ENCODE measurements at regions not wholly inside any gene's neighbourhood (a gene's known extent, or its start where the extent isn't known, plus 50 kb on each side); places are given as distances from the start of the nearest gene placed in this dataset.
"Not testable (repeated sequence)": the region's sequence is repeated elsewhere in the genome, so short reads cannot be mapped to it uniquely, and the experiment has no call there.

DNA sequence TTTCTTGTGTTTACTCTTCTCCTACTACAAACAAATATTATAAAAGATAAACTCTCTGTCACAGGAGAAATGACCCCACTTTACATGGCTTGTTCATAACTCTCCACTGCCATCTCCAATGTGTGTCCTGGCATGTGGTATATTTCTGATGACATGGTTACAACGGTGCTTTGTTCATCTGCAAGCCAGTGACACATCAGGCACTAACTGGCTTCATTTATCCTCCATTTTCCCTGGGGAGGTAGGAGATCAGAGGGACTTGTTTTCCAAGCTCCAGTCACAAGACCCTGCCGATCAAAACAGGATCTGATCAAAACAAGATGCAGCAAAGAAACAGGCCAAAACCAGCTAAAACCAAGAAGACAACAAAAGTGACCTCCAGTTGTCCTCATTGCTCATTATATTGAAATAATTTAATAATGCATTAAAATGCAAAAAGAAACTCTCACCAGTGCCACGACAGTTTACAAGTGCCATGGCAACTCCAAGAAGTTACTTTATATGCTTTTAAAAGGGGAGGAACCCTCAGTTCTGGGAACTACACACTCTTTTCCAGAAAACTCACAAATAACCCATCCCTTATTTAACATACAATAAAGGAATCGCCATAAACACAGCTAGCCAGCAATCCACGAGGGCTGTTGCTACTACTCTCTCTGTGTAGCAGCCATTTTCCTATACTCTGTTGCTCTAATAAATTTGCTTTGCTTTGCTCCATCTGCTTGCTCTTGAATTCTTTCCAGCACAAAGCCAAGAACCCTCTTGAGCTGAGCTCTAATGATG lies 224.2 kb downstream of the XPNPEP1 start:
- no peak overlapping the region for H3K4me3 Mint-ChIP-seq
- H3K27ac Mint-ChIP-seq: no peak overlapping the region
- no peaks in the 10 kb centered on the region for H3K4me1 Mint-ChIP-seq (ENCODE audit: low read depth)
- H3K9me3 Mint-ChIP-seq (ENCODE audit: low read depth): no peaks in the 10 kb centered on the region
- peaks cover 4% of the 10 kb centered on the region for H3K27me3 Mint-ChIP-seq
- H3K36me3 Mint-ChIP-seq: no peaks in the 10 kb centered on the region

DNA sequence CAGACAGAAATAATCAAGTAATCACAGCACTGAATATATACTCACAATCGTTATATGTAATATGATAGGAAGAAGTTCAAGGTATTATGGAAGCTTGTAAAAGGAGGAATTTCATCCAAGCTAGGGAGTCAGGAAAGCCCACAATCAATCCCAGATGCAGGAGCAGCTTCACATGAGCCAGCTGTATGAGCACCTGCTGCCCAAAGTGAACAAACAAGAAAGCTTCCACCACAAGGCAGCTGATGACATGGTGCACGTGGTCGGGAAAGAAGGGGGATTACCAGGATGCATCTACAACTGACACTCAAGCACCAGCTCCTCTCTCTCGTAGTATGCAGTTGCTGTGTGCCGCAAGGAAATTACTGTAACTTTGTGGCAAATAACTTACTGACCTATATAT lies 225.2 kb downstream of the XPNPEP1 start:
- H3K9me3 Mint-ChIP-seq (ENCODE audit: low read depth): no peaks in the 10 kb centered on the region
- no peaks in the 10 kb centered on the region for H3K4me1 Mint-ChIP-seq (ENCODE audit: low read depth)
- no peak overlapping the region for H3K4me3 Mint-ChIP-seq

DNA sequence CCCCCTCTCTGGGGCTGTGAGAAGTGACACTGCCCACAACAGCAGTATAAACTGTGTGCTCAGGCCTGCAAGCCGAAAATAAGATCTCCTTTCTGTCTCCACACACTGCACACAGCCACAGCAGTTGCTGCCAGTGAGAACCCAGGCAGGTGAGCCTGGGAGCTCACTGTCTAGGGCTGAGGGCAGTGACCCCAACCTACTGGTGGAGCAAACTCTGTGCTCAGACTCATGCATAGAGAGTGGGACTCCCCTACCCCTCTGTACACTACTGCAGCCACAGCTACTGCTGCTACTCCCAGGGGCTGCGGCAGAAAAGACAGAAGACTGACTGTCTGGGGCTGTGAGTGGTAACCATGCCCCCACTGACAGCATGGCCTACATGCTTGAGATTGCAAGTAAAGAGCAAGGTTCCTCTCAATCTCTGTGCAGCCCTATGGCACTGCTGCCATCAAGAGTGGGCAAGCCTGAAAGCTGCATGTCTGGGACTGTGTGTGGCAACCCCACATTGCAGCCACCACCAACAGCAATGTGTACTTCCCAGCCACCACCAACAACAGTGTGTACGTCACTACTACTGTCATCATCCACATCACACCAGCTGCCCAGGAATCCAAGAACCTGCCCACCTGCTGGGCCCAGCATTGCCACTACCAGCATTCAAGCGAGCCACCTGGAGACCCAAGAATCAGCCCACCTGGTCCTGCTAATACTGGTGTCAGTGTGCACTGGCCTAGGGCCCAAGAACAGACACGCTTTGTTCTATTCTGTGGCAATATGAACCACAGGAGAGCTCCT lies 226.1 kb downstream of the XPNPEP1 start:
- Mint-ChIP-seq H3K4me3 (no peak overlapping the region), H3K4me1 (ENCODE audit: low read depth) (no peaks in the 10 kb centered on the region), H3K36me3 (no peaks in the 10 kb centered on the region), H3K27me3 (peaks cover 4% of the 10 kb centered on the region), H3K27ac (no peak overlapping the region), H3K9me3 (ENCODE audit: low read depth) (no peaks in the 10 kb centered on the region)

More for the DNA sequence above, 225.2 kb downstream of the XPNPEP1 start:
- no peak overlapping the region for H3K27ac Mint-ChIP-seq
- no peaks in the 10 kb centered on the region for H3K36me3 Mint-ChIP-seq
- H3K27me3 Mint-ChIP-seq: peaks cover 4% of the 10 kb centered on the region

DNA sequence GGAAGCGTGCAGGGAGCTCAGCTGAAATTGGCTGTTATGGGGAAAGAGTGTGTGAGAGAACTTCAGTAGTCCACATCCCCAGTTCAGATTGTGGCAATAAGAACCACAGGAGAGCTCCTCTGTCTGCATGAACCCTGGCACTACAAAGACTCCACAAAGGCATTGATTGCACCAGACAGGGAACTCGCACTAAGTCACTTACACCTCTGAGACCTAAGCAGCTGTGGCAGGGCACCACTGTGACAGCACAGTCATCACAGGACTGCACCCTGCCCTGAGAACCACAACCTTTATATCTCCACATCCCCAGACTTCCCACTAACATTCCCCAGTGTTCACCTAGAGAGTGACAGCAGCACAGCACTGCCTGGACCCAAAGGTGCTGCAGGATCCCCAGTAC lies 226.8 kb downstream of the XPNPEP1 start:
- Mint-ChIP-seq H3K9me3 (ENCODE audit: low read depth) (no peaks in the 10 kb centered on the region), H3K36me3 (no peaks in the 10 kb centered on the region), H3K4me3 (no peak overlapping the region), H3K4me1 (ENCODE audit: low read depth) (no peaks in the 10 kb centered on the region), H3K27me3 (peaks cover 4% of the 10 kb centered on the region), H3K27ac (no peak overlapping the region)

DNA sequence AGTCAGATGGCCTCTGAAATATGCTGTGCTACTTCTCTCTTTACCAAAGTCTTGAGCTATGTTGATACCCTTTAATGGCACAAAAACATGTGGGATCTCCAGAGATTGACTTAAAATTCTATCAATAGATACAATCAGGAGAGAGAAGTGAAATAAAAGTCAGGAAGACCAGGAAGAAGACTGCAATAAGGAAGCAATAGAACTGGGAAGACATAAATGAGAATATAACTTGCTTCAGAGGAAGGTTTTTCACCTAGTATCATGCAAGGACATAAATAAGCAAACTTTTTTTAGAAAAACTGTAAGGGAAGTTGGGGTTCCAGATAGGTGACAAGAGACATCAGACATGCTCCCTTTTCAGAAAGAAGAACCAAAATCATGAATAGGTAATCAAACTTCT lies 227.3 kb downstream of the XPNPEP1 start:
- no peaks in the 10 kb centered on the region for H3K9me3 Mint-ChIP-seq (ENCODE audit: low read depth)
- no peak overlapping the region for H3K27ac Mint-ChIP-seq
- no peaks in the 10 kb centered on the region for H3K36me3 Mint-ChIP-seq
- no peak overlapping the region for H3K4me3 Mint-ChIP-seq
- H3K4me1 Mint-ChIP-seq (ENCODE audit: low read depth): no peaks in the 10 kb centered on the region
- peaks cover 6% of the 10 kb centered on the region for H3K27me3 Mint-ChIP-seq

DNA sequence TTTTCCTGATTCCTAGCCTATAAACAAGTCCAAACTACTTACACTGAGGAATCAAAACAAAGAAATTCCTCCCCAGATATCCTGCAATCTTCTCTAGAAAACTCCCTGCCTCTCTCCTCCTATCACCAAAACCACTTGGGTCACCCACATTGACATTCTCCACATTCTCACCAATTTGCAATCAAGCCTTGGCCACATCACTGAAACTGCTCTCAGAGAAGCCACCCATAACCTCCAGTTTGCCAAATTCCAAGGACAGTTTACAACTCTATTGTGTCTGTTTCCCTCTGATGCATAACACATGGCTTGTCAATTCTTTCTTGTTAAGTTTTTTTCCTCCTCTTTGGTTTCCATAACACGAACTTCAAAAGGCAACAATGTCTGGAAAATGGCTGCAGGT lies 233.5 kb downstream of the XPNPEP1 start:
- no peak overlapping the region for H3K4me3 Mint-ChIP-seq
- H3K4me1 Mint-ChIP-seq (ENCODE audit: low read depth): no peaks in the 10 kb centered on the region
- no peak overlapping the region for H3K27ac Mint-ChIP-seq
- H3K27me3 Mint-ChIP-seq: peaks cover 7% of the 10 kb centered on the region
- no peaks in the 10 kb centered on the region for H3K9me3 Mint-ChIP-seq (ENCODE audit: low read depth)
- H3K36me3 Mint-ChIP-seq: no peaks in the 10 kb centered on the region

DNA sequence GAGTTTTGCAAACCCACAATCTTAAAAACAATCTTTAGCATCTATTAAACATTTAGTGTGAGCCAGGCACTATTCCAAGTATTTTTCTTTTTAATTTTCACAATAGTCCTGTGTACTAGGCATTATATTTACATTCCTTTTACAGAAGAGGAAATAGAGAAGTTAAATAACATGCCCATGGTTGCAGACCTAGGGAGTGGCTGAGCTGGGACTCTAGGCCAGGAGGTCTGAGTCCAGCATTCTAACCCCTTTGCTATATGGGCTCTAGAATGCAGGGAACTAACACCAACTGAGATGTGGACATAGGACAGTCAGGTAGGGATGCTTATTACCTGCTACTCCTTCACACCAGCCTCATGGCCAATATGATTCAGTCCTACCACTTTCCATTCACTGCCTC lies 243.8 kb downstream of the XPNPEP1 start:
- H3K4me3 Mint-ChIP-seq: no peak overlapping the region
- no peaks in the 10 kb centered on the region for H3K9me3 Mint-ChIP-seq (ENCODE audit: low read depth)
- no peak overlapping the region for H3K27ac Mint-ChIP-seq
- no peaks in the 10 kb centered on the region for H3K36me3 Mint-ChIP-seq
- H3K27me3 Mint-ChIP-seq: no peaks in the 10 kb centered on the region
- H3K4me1 Mint-ChIP-seq (ENCODE audit: low read depth): no peaks in the 10 kb centered on the region

DNA sequence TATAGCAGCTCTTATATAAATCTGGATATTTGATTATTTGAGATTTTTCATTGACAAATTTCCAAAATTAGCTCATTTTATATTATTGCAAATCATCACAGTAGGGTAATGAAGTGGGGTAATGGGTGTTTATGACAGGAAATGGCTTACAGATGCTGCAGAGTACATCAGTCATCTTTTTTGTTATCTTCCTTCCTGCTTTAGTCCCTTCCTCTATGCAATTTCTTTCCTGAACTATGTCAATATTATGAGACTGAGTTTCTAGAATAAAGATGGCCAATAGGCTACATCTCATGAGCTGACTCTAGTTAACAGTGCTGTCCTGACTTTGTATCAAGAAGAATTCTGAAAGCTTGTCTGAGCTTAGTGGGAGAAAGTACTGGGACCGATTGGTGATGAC lies 244.5 kb downstream of the XPNPEP1 start:
- H3K9me3 Mint-ChIP-seq (ENCODE audit: low read depth): no peaks in the 10 kb centered on the region
- H3K27ac Mint-ChIP-seq: no peak overlapping the region
- no peaks in the 10 kb centered on the region for H3K27me3 Mint-ChIP-seq
- H3K36me3 Mint-ChIP-seq: no peaks in the 10 kb centered on the region
- no peak overlapping the region for H3K4me3 Mint-ChIP-seq
- no peaks in the 10 kb centered on the region for H3K4me1 Mint-ChIP-seq (ENCODE audit: low read depth)

DNA sequence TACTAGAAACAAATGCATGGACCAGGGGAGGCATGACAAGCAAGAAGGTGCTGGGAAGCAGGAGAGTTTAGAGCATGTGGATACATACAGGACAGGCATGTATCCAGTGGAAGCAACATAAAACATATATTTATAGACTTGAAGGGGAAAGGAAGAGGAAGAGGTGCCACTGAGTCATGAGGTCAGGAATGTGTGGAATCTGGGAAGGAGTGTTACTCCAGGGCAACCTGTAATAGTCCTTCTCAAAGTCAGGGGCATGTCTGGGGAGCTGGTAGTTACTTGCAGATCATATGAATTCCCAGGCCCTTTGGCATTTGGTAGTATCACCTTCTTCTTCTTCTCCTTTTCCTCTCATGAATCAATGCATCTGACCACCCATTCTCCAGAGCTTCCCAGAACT lies 246.6 kb downstream of the XPNPEP1 start:
- Mint-ChIP-seq H3K27ac (no peak overlapping the region), H3K9me3 (ENCODE audit: low read depth) (no peaks in the 10 kb centered on the region), H3K4me3 (no peak overlapping the region), H3K36me3 (no peaks in the 10 kb centered on the region), H3K27me3 (peaks cover 1% of the 10 kb centered on the region), H3K4me1 (ENCODE audit: low read depth) (no peaks in the 10 kb centered on the region)

DNA sequence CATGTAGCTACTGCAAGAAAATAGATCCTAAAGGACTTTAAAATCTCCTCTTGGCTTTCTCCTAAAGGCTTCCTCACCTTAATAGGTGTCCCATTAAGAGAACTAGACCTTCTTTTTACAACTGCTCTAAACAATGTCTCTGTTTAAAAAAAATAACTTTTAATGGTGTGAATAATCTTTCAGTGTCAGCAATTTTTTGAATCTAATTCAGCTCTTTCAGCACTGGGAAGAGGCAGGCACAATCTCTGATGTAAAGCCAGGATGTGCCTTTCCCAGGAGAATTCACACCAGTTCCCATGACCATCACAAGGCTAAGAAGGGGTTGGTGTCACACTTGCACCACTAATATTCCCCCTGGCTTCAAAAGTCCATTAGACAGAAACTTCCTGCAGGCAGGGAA lies 254.6 kb downstream of the XPNPEP1 start:
- H3K36me3 Mint-ChIP-seq: no peaks in the 10 kb centered on the region
- H3K9me3 Mint-ChIP-seq (ENCODE audit: low read depth): no peaks in the 10 kb centered on the region
- no peak overlapping the region for H3K4me3 Mint-ChIP-seq
- H3K27me3 Mint-ChIP-seq: peaks cover 3% of the 10 kb centered on the region
- no peak overlapping the region for H3K27ac Mint-ChIP-seq
- H3K4me1 Mint-ChIP-seq (ENCODE audit: low read depth): no peaks in the 10 kb centered on the region

DNA sequence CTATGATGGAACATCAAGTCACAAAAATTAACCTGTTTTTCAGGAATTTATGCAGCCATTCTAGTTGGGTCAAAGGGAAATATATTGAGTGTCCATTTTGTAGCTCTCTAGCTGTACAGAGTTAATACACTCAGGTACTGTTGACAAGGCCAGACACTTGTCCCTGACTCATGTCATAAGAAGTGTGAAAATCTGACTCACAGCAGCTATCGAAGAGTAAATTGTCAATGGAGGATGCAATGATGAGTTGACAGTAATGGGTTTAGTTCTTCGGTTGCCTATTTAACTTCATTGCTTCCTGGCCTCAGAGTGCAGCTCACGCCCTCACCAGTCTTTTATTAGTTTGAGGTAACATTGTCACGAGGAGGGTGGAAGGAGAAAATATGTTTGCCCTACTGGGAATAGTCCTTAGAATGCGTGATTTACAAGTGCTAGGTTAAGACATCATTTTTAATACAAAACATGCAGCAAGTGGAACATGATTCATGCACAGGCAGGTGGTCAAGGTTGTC lies 255.1 kb downstream of the XPNPEP1 start:
- no peaks in the 10 kb centered on the region for H3K9me3 Mint-ChIP-seq (ENCODE audit: low read depth)
- no peak overlapping the region for H3K4me3 Mint-ChIP-seq
- no peaks in the 10 kb centered on the region for H3K4me1 Mint-ChIP-seq (ENCODE audit: low read depth)
- no peaks in the 10 kb centered on the region for H3K36me3 Mint-ChIP-seq
- H3K27ac Mint-ChIP-seq: no peak overlapping the region
- H3K27me3 Mint-ChIP-seq: peaks cover 3% of the 10 kb centered on the region

DNA sequence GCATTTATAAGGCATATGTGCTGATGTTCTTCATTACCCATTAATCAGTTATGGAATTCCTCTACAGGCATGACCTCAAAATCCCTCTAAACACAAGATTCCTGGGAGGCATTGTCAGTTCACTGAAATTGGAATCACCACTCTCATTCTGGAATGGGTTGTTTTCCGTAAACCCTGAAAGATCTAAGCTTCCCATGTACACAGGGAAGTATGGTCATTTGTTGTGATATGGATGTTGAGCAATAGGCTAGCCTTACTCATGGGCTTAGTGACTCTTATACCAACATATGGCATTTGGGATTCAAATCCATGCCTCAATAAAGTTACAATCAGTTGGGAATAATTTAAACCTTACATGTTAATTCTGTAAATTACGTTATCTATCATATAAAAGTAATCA lies 258.0 kb downstream of the XPNPEP1 start:
- Mint-ChIP-seq H3K4me3 (no peak overlapping the region), H3K27ac (no peak overlapping the region), H3K36me3 (no peaks in the 10 kb centered on the region), H3K9me3 (ENCODE audit: low read depth) (no peaks in the 10 kb centered on the region), H3K27me3 (peaks cover 2% of the 10 kb centered on the region), H3K4me1 (ENCODE audit: low read depth) (no peaks in the 10 kb centered on the region)

DNA sequence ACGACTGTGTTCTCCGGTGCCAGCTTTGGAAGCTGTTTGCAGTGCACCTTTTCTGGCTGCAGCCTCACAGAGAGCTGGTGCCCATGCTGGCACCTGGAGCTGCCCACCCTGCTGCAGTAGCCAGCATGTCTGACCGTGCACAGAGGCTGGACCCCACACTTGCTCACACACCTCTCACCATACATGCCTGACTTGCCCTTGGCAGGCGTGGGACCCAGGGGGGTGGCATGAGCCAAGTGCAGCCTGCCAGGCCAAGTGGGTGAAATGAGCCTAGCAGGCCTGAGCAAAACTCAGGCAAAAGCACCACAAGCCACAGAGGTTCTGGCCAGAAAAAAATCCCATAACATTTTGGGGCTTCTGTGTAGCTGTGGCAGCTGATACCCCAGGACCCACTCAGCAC lies 258.8 kb downstream of the XPNPEP1 start:
- Mint-ChIP-seq H3K4me1 (ENCODE audit: low read depth) (no peaks in the 10 kb centered on the region), H3K9me3 (ENCODE audit: low read depth) (no peaks in the 10 kb centered on the region), H3K27me3 (peaks cover 2% of the 10 kb centered on the region), H3K27ac (no peak overlapping the region), H3K36me3 (no peaks in the 10 kb centered on the region), H3K4me3 (no peak overlapping the region)

DNA sequence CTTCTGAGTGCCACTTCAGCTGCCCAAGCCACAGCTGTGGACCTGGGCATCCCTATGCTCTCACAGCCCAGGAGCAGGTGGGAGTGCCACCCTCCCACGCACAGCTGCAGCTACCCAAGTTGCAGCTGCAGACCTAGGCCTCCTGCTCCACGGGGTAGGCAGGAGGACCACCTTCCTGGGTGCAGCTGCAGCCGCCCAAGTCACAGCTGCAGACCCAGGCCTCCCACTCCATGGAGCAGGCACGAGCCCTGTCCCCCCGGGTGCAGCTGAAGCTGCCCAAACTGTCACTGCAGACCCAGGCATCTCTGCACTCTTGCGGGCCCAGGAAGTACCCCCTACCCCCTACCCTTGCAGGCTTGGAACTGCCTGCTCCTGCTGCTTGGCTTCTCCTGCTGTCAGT lies 260.2 kb downstream of the XPNPEP1 start:
- H3K36me3 Mint-ChIP-seq: no peaks in the 10 kb centered on the region
- H3K4me1 Mint-ChIP-seq (ENCODE audit: low read depth): no peaks in the 10 kb centered on the region
- no peak overlapping the region for H3K27ac Mint-ChIP-seq
- no peaks in the 10 kb centered on the region for H3K27me3 Mint-ChIP-seq
- H3K9me3 Mint-ChIP-seq (ENCODE audit: low read depth): no peaks in the 10 kb centered on the region
- no peak overlapping the region for H3K4me3 Mint-ChIP-seq

DNA sequence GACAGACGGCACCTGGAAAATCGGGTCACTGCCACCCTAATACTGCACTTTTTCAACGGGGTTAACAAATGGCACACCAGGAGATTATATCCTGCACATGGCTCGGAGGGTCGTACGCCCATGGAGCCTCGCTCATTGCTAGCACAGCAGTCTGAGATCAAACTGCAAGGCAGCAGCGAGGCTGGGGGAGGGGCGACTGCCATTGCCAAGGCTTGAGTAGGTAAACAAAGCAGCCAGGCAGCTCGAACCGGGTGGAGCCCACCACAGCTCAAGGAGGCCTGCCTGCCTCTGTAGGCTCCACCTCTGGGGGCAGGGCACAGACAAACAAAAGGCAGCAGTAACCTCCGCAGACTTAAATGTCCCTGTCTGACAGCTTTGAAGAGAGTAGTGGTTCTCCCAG lies 270.7 kb downstream of the XPNPEP1 start:
- H3K9me3 Mint-ChIP-seq (ENCODE audit: low read depth); H3K4me3 Mint-ChIP-seq; H3K36me3 Mint-ChIP-seq; H3K4me1 Mint-ChIP-seq (ENCODE audit: low read depth); H3K27me3 Mint-ChIP-seq; H3K27ac Mint-ChIP-seq: not testable (repeated sequence)
